Kidney tubule cell (primary cell): ENCODE measurements at regions not wholly inside any gene's neighbourhood (a gene's known extent, or its start where the extent isn't known, plus 50 kb on each side); places are given as distances from the start of the nearest gene placed in this dataset.
"Not testable (repeated sequence)": the region's sequence is repeated elsewhere in the genome, so short reads cannot be mapped to it uniquely, and the experiment has no call there.

Experiments used
- DNase-seq: peaks from one replicate; pipeline ENCODE4 v3.0.0-alpha.2; 2018; ENCODE audit warnings: low spot score

DNA sequence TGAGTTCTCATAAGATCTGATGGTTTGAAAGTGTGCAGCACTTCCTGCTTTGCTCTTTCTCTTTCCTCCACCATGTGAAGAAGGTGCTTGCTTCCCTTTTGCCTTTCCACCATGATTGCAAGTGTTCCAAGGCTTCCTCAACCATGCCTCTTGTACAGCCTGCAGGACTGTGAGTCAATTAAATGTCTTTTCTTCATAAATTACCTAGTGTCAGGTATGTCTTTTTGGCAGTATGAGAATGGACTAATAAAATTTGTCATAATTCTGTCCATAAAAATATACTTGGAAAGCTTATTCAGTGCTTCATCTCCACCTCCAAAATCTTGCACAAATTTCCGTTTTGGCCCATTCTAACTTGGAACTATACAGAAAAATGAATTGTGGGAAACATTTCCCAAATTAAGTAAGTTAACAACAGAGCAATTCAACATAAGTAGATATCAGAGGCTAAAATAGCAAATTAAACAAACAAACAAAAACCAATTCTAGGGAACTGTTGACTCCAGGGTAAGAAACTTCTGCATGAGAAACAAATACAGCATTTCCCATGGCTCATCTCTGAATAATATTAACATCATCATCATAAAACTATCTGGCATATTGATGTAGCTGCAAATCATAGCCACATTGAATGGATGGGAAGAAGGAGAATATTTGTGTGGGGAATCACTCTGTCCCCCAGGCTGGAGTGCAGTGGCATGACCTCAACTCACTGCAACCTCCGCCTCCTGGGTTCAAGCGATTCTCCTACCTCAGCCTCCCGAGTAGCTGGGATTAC lies 459.5 kb upstream of the FAR2 start:
- no peak for DNase-seq

DNA sequence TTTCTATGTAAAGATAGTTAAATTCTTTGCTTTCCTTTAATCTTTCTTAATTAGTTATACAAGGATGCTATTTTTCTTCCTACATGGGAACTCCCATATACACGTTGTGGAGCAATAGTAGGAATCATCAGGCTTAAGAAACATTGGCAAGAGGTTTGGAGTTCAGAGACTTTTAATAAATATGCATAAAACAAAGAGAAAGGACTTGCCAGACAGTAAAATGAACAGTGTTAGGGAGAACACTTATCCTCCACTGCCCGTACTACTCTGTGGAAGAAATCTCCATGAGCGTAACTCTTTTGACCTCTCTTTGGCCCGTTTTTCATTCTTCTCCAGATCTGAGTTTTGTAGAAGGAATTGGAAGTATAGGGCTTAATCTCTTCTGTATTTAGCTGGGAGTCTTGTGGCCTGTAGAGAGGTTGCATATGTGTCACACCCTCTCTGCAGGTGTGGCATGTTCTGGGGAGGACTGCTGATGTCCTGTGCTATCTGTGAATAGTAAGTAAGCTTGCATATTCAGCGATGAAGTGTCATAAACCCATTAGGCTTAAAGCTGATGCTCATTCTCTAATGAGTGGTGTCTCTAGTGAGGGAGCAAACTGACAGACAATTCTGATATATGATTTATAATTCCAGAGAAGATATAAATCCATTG lies 455.4 kb upstream of the FAR2 start:
- no peak for DNase-seq

DNA sequence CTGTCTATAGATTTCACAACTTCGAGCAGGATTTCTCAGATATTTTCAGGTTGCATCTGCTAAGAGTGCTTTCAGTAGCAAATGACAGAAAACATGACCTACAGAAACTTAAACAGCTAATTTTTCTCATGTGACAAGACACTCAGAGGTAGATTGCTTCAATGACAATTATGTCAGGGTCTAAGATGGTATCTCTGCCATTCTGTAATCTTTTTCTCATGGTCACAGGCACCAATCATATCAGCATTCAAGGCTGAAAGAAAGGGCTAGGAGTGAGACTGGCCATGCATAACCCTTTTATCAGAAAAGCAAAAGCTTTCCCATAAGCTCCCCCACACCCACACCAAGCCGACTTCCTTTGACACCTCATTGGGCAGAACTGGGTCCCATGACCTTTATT lies 450.5 kb upstream of the FAR2 start:
- DNase-seq, result no peak

DNA sequence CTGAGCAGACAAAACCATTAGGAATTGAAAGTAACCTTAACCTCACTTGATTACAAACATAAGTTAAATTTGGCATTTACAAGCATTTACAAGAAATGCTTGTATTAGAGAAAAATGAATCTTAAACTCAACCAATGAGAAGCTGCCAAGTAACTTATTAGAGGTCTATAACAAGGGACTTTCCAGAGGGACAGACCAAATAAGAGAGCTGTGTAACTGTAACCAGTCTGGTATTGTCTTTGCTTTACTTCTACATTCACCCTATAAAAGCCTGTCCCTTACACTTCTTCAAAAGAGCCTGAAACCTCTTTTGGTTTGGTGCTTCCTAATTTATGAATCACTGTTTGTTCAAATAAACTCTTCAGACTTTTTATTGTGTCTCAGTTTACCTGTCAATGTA lies 450.0 kb upstream of the FAR2 start:
- DNase-seq, result no peak

DNA sequence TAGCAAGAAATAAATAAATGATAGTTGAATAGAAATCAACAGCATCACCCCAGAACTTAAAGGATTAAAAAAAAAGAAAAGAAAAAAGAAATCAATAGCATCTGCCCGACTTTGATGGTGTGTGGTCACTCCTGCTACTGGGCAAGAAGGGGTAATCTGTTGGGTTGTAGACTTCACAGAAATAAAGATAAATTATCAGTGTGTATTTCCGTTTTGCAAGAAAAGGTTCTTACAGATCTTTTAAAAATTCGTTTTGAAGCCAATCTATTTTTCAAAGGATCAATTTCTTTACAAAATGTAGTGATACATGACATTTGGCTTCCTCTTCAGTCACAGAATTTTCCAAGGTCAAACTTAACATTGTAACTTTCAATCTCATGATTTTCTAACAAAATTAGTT lies 448.9 kb upstream of the FAR2 start:
- no peak for DNase-seq

DNA sequence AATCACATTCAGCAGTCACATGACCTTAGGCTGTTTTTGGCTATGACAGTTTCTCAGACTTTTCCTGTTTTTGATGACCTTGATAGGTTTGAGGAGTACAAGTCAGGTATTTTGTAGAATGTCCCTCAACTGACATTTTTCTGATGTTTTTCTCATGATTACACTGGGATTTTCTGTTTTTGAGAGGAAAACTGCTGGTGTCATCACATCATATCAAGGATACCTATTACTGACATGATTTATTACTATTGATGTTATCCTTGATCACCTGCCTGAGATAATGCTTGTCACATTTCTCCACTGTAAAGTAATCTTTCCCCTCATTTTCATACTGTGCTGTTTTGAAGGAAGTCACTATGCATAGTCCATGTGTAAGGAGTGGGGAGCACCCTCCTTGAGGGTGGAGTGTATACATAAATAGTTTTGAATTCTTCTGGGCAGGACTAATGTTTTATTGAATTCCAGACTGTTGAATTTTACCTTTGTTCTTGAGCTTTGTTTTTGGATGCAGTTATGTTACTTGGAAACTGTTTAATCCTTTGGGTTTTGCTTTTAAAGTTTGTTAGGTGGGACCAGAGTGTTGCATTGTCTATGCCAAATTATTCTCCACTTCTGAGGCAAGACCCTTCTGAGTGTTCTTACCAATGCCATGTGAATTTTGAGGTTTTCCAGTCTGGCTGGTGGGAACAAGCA lies 444.5 kb upstream of the FAR2 start:
- DNase-seq, result no peak

DNA sequence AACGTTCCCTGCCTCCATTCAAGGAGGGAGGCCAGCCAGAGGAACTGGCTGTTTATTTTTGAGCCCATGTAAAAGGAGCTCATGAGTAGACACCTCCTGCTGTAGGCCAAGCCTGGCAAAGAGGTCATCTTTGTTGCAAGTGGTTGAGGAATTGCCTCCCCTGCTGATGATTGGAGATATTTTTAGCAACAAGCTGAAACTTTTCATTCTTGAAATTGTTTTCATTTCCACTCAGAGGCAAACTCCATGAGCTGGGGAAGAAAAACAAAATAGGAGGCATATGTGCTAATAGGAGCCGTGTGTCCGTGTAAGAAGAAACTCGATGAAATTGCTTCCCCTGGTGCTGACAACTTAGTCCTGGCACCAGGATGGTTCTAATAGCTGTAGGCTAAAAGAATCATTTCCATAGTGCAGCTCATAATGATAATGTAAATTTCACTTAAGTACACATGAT lies 440.1 kb upstream of the FAR2 start:
- DNase-seq, result peak; percentile 7

DNA sequence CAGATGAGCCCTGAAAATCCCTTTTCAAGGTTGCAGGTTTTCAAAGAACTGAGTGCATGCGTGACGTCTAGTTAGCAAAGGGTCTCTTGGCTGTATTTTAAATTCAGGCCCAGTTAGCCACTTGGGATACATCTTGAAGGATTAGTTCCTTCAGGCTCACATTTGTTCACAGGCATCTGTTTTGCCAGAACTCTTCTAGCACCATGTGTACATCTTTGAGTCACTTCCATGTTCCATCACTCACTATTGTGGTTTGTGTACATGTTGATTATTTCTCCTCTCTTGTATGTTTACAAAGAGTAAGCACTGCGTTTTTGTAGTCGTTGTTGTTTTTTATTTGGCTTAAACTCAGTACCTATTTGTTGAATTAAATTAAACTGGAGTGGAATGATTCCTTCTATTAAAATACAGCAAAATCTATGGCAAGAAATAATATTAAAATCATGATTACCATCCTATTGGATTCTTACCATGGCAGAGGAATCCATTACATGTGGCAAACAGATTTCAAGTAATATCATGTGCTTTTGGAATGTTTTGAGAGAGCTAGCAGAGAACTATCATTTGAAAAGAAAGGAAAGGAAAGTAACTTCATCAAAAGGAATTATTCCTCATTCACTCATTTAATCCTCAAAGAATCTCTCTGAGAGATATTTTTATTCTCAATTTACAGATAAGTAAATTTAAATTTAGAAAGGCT lies 438.9 kb upstream of the FAR2 start:
- no peak for DNase-seq

DNA sequence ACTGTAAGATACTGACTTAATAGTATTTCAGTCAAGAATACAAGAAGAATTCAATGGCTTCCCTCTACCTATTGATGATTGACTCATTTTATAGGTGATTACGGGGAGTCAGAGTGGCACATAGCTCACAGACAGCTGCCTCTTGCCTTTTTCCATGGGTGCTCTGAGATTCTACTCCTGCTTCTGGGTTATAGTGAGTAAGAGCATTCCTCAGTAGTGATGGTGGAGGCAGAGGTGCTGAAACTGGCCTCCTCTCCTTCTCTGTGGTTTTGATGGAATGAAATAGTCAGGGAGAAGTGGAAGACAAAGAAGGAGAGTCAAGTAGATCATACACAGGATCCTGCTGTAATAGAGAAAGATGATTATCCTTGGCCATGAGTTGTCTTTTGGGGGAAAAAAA lies 438.2 kb upstream of the FAR2 start:
- DNase-seq, result peak; percentile 83

DNA sequence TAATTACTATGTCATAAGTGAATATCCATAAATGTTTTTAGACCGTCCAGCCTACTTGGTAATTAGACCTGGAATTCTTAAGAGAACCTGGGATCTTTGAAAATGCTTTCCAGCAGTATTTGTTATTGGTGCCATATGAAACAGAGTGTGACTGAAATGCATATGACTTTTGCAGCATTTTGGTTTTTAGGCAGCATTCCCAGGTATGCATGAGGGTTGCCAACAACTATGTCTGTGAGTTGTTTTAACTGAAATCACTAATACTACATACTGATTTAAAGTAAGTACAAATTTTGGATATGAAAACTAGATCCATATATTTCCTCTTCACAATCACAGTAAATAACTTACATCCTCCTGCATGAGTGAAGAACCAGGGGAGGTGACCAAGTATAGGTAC lies 437.7 kb upstream of the FAR2 start:
- no peak for DNase-seq

DNA sequence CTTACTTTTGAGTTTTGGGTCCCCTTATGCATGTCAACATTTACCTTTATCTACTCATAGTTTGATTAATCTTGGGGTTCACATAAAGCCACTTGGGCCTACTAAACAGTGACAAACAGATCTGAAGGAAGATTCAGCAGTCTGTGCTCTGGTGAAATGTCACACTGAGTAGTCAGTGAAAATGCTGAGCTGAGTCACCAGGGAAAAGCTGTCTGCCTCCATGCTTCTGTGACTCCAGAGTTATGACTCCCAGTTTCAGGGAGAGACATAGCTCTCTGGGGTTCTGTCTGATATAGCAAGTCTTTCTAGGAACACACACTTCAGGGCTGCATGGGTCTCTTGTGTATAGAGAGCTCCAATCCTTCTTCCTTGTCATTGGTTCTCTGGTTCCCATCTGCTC lies 406.3 kb upstream of the FAR2 start:
- DNase-seq, result peak; percentile 82

DNA sequence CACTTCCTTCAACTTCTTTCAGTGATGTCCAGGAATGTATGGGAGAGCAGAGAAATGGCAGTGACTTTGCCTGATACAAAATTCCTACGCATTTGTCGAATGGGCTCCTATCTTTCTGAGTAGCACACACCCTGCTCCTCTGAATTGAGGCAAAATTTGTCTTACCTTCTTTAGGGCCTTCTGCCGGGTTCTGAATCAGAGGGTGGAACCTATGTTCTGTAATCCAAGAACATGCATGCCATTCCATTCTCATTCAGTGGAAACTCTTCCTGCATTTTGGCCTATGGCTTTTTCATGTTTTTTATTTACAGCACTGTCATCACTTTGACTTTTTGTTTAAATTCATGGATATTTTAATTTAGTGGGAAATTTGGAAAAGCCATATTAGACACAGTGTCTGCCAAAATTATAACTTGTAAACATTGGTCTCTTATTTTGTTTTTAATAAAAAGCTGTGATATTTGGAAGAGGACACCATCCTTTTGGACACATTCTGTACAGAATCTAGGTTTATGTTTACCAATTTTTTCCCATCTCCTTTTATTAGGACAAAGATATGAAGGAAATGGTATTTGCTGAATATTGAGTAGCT lies 402.2 kb upstream of the FAR2 start:
- no peak for DNase-seq

DNA sequence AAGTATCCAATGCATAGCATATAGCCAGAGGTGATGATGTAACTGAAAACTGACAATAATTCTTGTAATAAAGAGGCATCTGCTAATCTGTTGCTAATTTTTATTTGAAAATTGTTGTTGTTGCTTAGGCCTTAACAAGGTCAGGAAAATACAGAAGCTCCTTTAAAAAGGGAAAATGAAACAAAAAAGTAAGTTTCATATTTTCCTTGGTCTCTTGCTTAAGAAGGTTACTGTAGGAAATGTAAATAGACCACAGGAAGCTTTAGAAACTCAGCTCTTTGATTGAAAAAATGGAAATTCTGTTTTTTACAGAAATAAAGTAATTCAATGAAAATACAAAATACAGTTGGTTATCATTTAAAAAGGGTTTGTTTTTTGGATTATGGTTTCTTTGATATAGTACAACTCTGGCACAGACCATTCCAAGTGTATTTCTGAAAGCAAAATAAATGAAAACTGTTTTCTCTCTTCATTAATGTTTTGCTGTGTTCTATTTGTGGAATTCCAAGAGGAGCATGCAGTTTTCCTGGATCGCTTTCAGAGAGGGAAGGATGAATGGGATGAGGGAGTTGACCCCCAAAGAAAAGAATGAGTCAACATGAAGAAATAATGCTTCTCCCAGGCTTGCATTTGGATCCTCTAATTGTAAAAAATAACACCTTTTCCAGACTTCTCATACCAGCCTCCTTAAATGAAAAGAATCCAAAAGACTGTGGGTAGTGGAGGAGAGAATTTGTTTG lies 398.0 kb upstream of the FAR2 start:
- no peak for DNase-seq

DNA sequence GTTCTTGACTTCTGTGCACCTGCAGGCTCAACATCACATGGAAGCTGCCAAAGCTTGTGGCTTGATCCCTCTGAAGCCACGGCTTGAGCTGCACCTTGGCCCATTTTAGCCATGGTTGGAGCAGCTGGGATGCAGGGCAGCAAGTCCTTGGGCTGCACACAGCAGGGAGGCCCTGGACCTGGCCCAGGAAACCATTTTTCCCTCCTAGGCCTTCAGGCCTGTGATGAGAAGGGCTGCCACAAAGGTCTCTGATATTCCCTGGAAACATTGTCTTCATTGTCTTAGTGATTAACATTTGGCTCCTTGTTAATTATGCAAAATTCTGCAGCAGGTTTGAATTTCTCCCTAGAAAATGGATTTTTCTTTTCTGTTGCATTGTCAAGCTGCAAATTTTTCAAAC lies 394.1 kb upstream of the FAR2 start:
- no peak for DNase-seq

DNA sequence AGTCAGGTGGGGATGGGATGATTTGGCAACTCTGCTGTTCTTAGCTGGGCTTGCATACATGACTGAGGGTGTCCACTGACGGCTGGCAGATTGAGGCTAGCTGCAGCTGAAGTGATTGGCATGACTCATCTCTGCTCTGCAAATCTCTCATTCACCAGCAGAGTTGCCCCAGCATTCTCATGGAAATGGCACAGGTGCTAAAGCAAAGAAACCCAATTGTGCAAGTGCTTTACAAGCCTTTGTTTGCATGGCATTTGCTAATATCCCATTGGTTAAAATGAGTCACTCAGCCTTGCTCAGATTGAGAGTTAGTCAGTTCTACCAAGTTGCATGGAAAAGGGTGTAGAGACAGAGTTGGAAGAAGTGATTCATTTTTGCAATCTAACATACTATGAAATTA lies 389.7 kb upstream of the FAR2 start:
- peak; percentile 58 for DNase-seq

DNA sequence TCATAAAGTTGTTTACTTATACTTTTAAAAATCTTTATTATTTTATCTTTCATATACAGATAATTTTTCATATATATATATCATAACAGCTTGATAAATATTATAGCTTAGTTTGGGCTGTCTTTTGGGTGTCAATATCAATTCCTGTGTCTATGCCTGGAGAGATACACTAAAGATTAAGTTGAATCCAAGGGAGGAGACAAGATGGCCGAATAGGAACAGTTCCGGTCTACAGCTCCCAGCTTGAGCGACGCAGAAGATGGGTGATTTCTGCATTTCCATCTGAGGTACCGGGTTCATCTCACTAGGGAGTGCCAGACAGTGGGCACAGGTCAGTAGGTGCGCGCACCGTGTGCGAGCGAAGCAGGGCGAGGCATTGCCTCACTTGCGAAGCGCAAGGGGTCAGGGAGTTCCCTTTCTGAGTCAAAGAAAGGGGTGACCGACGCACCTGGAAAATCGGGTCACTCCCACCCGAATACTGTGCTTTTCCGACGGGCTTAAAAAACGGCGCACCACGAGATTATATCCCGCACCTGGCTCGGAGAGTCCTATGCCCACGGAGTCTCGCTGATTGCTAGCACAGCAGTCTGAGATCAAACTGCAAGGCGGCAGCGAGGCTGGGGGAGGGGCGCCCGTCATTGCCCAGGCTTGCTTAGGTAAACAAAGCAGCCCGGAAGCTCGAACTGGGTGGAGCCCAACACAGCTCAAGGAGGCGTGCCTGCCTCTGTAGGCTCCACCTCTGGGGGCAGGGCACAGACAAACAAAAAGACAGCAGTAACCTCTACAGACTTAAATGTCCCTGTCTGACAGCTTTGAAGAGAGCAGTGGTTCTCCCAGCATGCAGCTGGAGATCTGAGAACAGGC lies 388.8 kb upstream of the FAR2 start:
- DNase-seq, result not testable (repeated sequence)

DNA sequence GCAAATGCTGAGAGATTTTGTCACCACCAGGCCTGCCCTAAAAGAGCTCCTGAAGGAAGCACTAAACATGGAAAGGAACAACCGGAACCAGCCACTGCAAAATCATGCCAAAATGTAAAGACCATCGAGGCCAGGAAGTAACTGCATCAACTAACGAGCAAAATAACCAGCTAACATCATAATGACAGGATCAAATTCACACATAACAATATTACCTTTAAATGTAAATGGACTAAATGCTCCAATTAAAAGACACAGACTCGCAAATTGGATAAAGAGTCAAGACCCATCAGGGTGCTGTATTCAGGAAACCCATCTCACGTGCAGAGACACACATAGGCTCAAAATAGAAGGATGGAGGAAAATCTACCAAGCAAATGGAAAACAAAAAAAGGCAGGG lies 387.2 kb upstream of the FAR2 start:
- not testable (repeated sequence) for DNase-seq

DNA sequence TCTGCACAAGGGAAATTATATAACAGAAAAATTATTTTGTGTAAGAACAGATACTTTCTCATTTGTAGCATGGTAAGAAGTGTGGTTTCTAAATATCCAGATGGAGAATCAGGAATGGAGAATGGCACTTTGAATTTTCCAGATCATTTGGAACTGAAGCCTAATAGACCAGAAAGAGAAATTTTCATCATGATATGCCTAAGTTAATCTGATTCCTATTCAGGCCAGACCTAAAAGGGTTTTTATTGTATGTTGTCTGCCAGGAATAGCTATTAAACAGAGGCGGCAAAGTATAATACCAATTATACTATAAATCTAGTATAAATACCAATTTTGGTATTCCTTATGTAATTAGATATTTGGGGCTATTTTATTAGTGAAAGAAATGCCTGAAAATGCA lies 382.7 kb upstream of the FAR2 start:
- DNase-seq, result no peak

DNA sequence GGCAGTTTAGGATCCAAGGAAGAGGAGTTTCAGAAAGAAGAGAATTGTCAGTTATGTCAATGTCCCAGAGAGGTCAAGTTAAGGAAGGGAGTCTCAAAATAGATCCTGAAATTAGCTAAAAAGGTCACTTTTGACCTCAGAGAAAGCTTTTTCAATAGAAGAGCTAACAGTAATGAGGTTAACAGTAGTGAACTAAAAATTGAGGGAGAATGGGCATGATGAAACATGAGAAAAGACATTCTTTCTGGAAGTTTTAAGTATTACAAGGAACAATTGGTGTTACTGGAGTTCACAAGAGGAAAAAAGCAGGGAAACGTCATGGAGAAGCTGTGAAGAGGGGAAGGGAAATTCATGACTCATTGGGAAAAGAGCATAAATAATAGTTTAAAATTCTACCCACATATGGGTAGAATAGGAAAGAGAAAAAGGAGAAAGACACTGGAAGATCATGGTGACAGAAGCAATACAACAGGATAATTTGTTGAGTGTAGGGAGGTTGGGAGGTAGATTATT lies 381.2 kb upstream of the FAR2 start:
- DNase-seq, result no peak

DNA sequence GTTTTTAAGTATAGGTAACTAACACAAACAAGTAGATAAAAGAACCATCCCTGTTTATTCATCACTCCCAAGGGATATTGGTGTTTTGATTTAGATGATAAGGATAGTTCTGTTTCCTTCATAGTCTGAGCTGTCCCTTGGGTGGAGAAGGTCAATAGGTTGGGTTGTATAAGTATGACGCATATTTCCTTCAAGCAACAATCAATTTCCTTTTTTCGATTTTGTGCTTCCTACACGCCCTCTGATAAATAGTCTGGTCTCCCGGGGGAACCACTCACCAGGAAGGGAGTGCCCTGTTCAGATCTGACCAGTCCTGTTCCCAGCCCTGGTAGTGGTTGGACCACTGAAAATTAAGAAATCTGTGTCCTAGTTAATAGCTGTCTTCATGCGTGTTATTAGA lies 378.8 kb upstream of the FAR2 start:
- no peak for DNase-seq
